ENCODE measurements at regions not wholly inside any gene's neighbourhood (a gene's known extent, or its start where the extent isn't known, plus 50 kb on each side); places are given as distances from the start of the nearest gene placed in this dataset.

GRCh38 chr14:56903304-56903969 lies 93.2 kb upstream of the OTX2 start:
- Histone ChIP-seq H3K27me3 (ENCODE audit: control insufficient read depth in 2 of 2, insufficient read depth in 2 of 2, low read length in 2 of 2) (peaks cover 0 to 2% of the 10 kb centered on the region in 2 experiments; a peak in 3 of 5 replicates), H2AFZ (ENCODE audit: low read depth, low read length) (no peak overlapping the region), H3K27ac (ENCODE audit: extremely low read depth, low read depth, low read length) (no peak overlapping the region), H3K4me2 (ENCODE audit: insufficient read depth, low read length) (no peak overlapping the region), H3K79me2 (ENCODE audit: control insufficient read depth, insufficient read depth, low read length) (no peaks in the 10 kb centered on the region), H3K9ac (ENCODE audit: insufficient read depth in 1 of 2, low read depth in 2 of 2, low read length in 2 of 2) (no peak overlapping the region), H3K9me1 (ENCODE audit: control insufficient read depth, insufficient read depth, low read length) (no peaks in the 10 kb centered on the region), H3K4me3 (no peak overlapping the region), H3K4me1 (replicated peaks in 1 of 2; ENCODE audit: control insufficient read depth in 2 of 2, insufficient read depth in 2 of 2, low read length in 2 of 2) (no peaks in the 10 kb centered on the region), H3K9me3 (replicated peaks; ENCODE audit: control insufficient read depth, insufficient read depth, low read depth, low read length) (no peaks in the 10 kb centered on the region), H4K20me1 (replicated peaks; ENCODE audit: control insufficient read depth, insufficient read depth, low read length) (no peaks in the 10 kb centered on the region), H3K36me3 (ENCODE audit: control insufficient read depth, insufficient read depth, low read length) (no peaks in the 10 kb centered on the region)
- no TSS peak for BruUV-seq (replicated peaks)
- 0% methylated on average over 6 of the region's 6 CpGs for WGBS (ENCODE audit: insufficient coverage, low coverage, missing lambda C conversion rate)
- in situ Hi-C loops (cut with MboI) = no loop called here
- ChIA-PET POLR2A (no interaction called here), CTCF (ENCODE audit: low intra/inter-chr PET ratio) (no interaction called here)
- DNase-seq (ENCODE audit: extremely low read depth in 1 of 4, low spot score in 3 of 4) (no peak), FAIRE-seq (no peak), ATAC-seq (no peak)
- intact Hi-C loops (cut with micrococcal nuclease) = no loop called here
- no peak for TF ChIP-seq ZC3H8 (IDR thresholded peaks at IDR 0.05)
- no peak for TF ChIP-seq ZBTB33 (CRISPR knock-in tag; IDR thresholded peaks at IDR 0.05)
- TF ChIP-seq TBL1XR1 (IDR thresholded peaks at IDR 0.05; ENCODE audit: low read length in 2 of 2) = no peak
- TF ChIP-seq KDM4B (IDR thresholded peaks at IDR 0.05; ENCODE audit: borderline replicate concordance in 2 of 2, low read depth in 1 of 2) = no peak
- no peak for TF ChIP-seq ZNF431 (CRISPR knock-in tag; IDR thresholded peaks at IDR 0.05)
- no peak for TF ChIP-seq PHTF2 (CRISPR knock-in tag; IDR thresholded peaks at IDR 0.05)

All from K562 (cell line).